ENCODE measurements at regions not wholly inside any gene's neighbourhood (a gene's known extent, or its start where the extent isn't known, plus 50 kb on each side); places are given as distances from the start of the nearest gene placed in this dataset.
"Not testable (repeated sequence)": the region's sequence is repeated elsewhere in the genome, so short reads cannot be mapped to it uniquely, and the experiment has no call there.

GRCh38 chr16:60371591-60371990, 1637.5 kb upstream of the GOT2 start:
- H3F3A ChIP-seq (ENCODE audit: low read length, unreplicated experiment) = no peaks in the 10 kb centered on the region
- no peak overlapping the region for H3K4me3 ChIP-seq (ENCODE audit: low read length)
- CTCF ChIA-PET = no interaction called here
- H2AFZ ChIP-seq (ENCODE audit: low read length) = no peak overlapping the region
- POLR2A ChIA-PET (ENCODE audit: unreplicated experiment) = no interaction called here
- H3K27me3 ChIP-seq (ENCODE audit: low read length) = no peaks in the 10 kb centered on the region
- H3K9me2 ChIP-seq (replicated peaks; ENCODE audit: low read length) = no peaks in the 10 kb centered on the region
- BruUV-seq (replicated peaks) = no TSS peak
- TF ChIP-seq CTCF (conservative IDR thresholded peaks at IDR 0.05; ENCODE audit: low read depth, low read length) = no peak
- TF ChIP-seq EZH2phosphoT487 (IDR thresholded peaks at IDR 0.05; ENCODE audit: borderline replicate concordance, low read length) = no peak
- no peak for TF ChIP-seq EZH2 (IDR thresholded peaks at IDR 0.05; ENCODE audit: low read length, unreplicated experiment)
- DNase-seq (no peak), ATAC-seq (no peak)
- H3K79me2 ChIP-seq (ENCODE audit: low read length) = no peaks in the 10 kb centered on the region
- H3K9me3 ChIP-seq (ENCODE audit: low read length) = no peaks in the 10 kb centered on the region
- no peak overlapping the region for H3K9ac ChIP-seq (ENCODE audit: low read length)
- no peaks in the 10 kb centered on the region for H4K20me1 ChIP-seq (ENCODE audit: low read length)
- no peaks in the 10 kb centered on the region for H3K36me3 ChIP-seq (ENCODE audit: low read depth, low read length)
- intact Hi-C loops (cut with micrococcal nuclease) = no loop called here
- H3K4me2 ChIP-seq (ENCODE audit: low read length) = no peak overlapping the region
- H3K4me1 ChIP-seq (ENCODE audit: insufficient read depth, low read length) = no peaks in the 10 kb centered on the region
- no peak overlapping the region for H3K27ac ChIP-seq (ENCODE audit: low read length)

- TF ChIP-seq EZH2phosphoT487 (IDR thresholded peaks at IDR 0.05; ENCODE audit: borderline replicate concordance, low read length) = no peak
- TF ChIP-seq CTCF (conservative IDR thresholded peaks at IDR 0.05; ENCODE audit: low read depth, low read length) = no peak
- TF ChIP-seq EZH2 (IDR thresholded peaks at IDR 0.05; ENCODE audit: low read length, unreplicated experiment) = no peak
- Histone ChIP-seq H3K9ac (ENCODE audit: low read length) (no peak overlapping the region), H3F3A (ENCODE audit: low read length, unreplicated experiment) (no peaks in the 10 kb centered on the region), H3K36me3 (ENCODE audit: low read depth, low read length) (no peaks in the 10 kb centered on the region), H4K20me1 (ENCODE audit: low read length) (no peaks in the 10 kb centered on the region), H3K4me2 (ENCODE audit: low read length) (no peak overlapping the region), H3K27ac (ENCODE audit: low read length) (no peak overlapping the region), H3K9me3 (ENCODE audit: low read length) (no peaks in the 10 kb centered on the region), H3K27me3 (ENCODE audit: low read length) (no peaks in the 10 kb centered on the region), H2AFZ (ENCODE audit: low read length) (no peak overlapping the region), H3K4me3 (ENCODE audit: low read length) (no peak overlapping the region), H3K79me2 (ENCODE audit: low read length) (no peaks in the 10 kb centered on the region), H3K4me1 (ENCODE audit: insufficient read depth, low read length) (no peaks in the 10 kb centered on the region), H3K9me2 (replicated peaks; ENCODE audit: low read length) (no peaks in the 10 kb centered on the region)
- ChIA-PET CTCF (no interaction called here), POLR2A (ENCODE audit: unreplicated experiment) (no interaction called here)
- intact Hi-C loops (cut with micrococcal nuclease) = no loop called here
- no peak for ATAC-seq
- no TSS peak for BruUV-seq (replicated peaks)
- DNase-seq = no peak
Observed at GRCh38 chr16:60367739-60368138, 1633.6 kb upstream of the GOT2 start.

DNA sequence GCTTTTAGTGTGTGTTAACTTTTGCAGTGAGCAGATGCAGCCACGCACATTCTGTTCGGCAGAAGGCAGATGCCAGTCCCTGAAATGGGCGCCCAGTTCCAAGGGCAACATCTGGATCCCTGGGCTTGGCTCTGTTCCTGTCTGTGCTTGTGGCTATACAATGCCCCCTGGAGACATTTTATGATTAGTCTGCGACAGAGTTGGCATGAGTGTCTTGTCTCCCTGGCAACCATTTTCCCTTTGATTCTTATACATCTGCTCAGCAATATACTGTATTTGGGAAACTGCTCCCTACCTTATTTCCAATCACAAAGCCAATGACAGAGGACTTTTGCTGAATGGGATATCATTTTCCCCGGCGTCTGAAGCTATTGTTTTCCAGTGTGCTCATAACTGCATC, 1629.5 kb upstream of the GOT2 start:
- no TSS peak for BruUV-seq (replicated peaks)
- DNase-seq = no peak

GRCh38 chr16:60359866-60360265, 1625.8 kb upstream of the GOT2 start:
- H3K27ac ChIP-seq (ENCODE audit: low read length); H3K4me1 ChIP-seq (ENCODE audit: insufficient read depth, low read length); H3K9ac ChIP-seq (ENCODE audit: low read length); H2AFZ ChIP-seq (ENCODE audit: low read length); H4K20me1 ChIP-seq (ENCODE audit: low read length); H3K9me2 ChIP-seq (replicated peaks; ENCODE audit: low read length); H3K9me3 ChIP-seq (ENCODE audit: low read length); intact Hi-C loops (cut with micrococcal nuclease); ATAC-seq; H3K27me3 ChIP-seq (ENCODE audit: low read length); H3K4me3 ChIP-seq (ENCODE audit: low read length); H3K79me2 ChIP-seq (ENCODE audit: low read length); H3K4me2 ChIP-seq (ENCODE audit: low read length); BruUV-seq (replicated peaks); CTCF ChIA-PET; DNase-seq; H3K36me3 ChIP-seq (ENCODE audit: low read depth, low read length); POLR2A ChIA-PET (ENCODE audit: unreplicated experiment); H3F3A ChIP-seq (ENCODE audit: low read length, unreplicated experiment): not testable (repeated sequence)

More for the DNA sequence above, 1629.5 kb upstream of the GOT2 start:
- Histone ChIP-seq H2AFZ (ENCODE audit: low read length) (no peak overlapping the region), H3K36me3 (ENCODE audit: low read depth, low read length) (no peaks in the 10 kb centered on the region), H3F3A (ENCODE audit: low read length, unreplicated experiment) (no peaks in the 10 kb centered on the region), H3K27ac (ENCODE audit: low read length) (no peak overlapping the region), H3K9me2 (replicated peaks; ENCODE audit: low read length) (no peaks in the 10 kb centered on the region), H3K4me3 (ENCODE audit: low read length) (no peak overlapping the region), H3K79me2 (ENCODE audit: low read length) (no peaks in the 10 kb centered on the region), H3K4me2 (ENCODE audit: low read length) (no peak overlapping the region), H3K4me1 (ENCODE audit: insufficient read depth, low read length) (no peaks in the 10 kb centered on the region), H3K27me3 (ENCODE audit: low read length) (no peaks in the 10 kb centered on the region), H3K9me3 (ENCODE audit: low read length) (no peaks in the 10 kb centered on the region), H4K20me1 (ENCODE audit: low read length) (no peaks in the 10 kb centered on the region), H3K9ac (ENCODE audit: low read length) (no peak overlapping the region)
- ATAC-seq = no peak
- ChIA-PET CTCF (no interaction called here), POLR2A (ENCODE audit: unreplicated experiment) (no interaction called here)
- TF ChIP-seq EZH2phosphoT487 (IDR thresholded peaks at IDR 0.05; ENCODE audit: borderline replicate concordance, low read length) (no peak), EZH2 (IDR thresholded peaks at IDR 0.05; ENCODE audit: low read length, unreplicated experiment) (no peak), CTCF (conservative IDR thresholded peaks at IDR 0.05; ENCODE audit: low read depth, low read length) (no peak)
- intact Hi-C loops (cut with micrococcal nuclease) = no loop called here

DNA sequence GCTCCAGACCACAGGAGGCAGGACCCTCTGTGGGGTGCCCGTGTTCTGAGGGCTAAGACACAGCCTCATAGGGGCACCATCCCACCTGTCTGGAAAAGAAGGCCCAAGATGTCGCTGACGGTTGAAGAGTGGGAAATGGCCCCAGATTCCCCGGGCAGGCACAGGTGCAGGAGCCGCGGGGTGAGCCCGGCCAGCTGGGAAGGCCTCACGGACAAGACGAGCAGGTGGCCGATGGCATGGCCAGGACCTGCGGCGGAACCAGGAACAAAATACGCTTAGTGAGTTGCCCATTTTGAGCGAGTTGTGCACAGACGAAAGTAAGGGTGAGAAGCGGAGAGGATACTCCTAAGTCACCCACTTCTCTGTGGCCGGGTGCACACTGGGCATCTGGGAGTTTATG, 1625.3 kb upstream of the GOT2 start:
- H2AFZ ChIP-seq (ENCODE audit: low read length); H4K20me1 ChIP-seq (ENCODE audit: low read length); intact Hi-C loops (cut with micrococcal nuclease); DNase-seq; H3K4me1 ChIP-seq (ENCODE audit: insufficient read depth, low read length); H3K79me2 ChIP-seq (ENCODE audit: low read length); H3K4me2 ChIP-seq (ENCODE audit: low read length); BruUV-seq (replicated peaks); POLR2A ChIA-PET (ENCODE audit: unreplicated experiment); H3K4me3 ChIP-seq (ENCODE audit: low read length); H3K27me3 ChIP-seq (ENCODE audit: low read length); H3K9ac ChIP-seq (ENCODE audit: low read length); H3K9me2 ChIP-seq (replicated peaks; ENCODE audit: low read length); H3K27ac ChIP-seq (ENCODE audit: low read length); H3K36me3 ChIP-seq (ENCODE audit: low read depth, low read length); H3K9me3 ChIP-seq (ENCODE audit: low read length); H3F3A ChIP-seq (ENCODE audit: low read length, unreplicated experiment); ATAC-seq; CTCF ChIA-PET: not testable (repeated sequence)

Data from PC-3 (cell line).